ENCODE measurements at regions not wholly inside any gene's neighbourhood (a gene's known extent, or its start where the extent isn't known, plus 50 kb on each side); places are given as distances from the start of the nearest gene placed in this dataset.

- POLR2A ChIA-PET (ENCODE audit: low non-redundant PET) = no interaction called here
- no peak for TF ChIP-seq CTCF (conservative IDR thresholded peaks at IDR 0.05; ENCODE audit: low read depth)
Measured at GRCh38 chr2:223537651-223538601, 64.2 kb downstream of the SCG2 start.

GRCh38 chr2:223538920-223539440, 63.2 kb downstream of the SCG2 start:
- no peak overlapping the region for H3K27ac ChIP-seq
- POLR2A ChIA-PET (ENCODE audit: low non-redundant PET) = no interaction called here
- no peak for TF ChIP-seq CTCF (conservative IDR thresholded peaks at IDR 0.05; ENCODE audit: low read depth)
- no peak for DNase-seq (ENCODE audit: low spot score)
- CTCF ChIA-PET = no interaction called here

More at GRCh38 chr2:223537651-223538601, 64.2 kb downstream of the SCG2 start:
- no peak for DNase-seq (ENCODE audit: low spot score)
- CTCF ChIA-PET = interaction anchor here (0.5 to 1.4 kb wide), 2 partner anchors 12 to 236 kb away, joined by 3 read pairs; no protein-coding TSS in a partner anchor
- H3K27ac ChIP-seq = no peak overlapping the region

- TF ChIP-seq CTCF (conservative IDR thresholded peaks at IDR 0.05; ENCODE audit: low read depth) = no peak
- POLR2A ChIA-PET (ENCODE audit: low non-redundant PET) = no interaction called here
- H3K27ac ChIP-seq = no peak overlapping the region
- DNase-seq (ENCODE audit: low spot score) = no peak
- CTCF ChIA-PET = no interaction called here
Measured at GRCh38 chr2:223541546-223541945, 60.6 kb downstream of the SCG2 start.

GRCh38 chr2:223542501-223542900, 59.7 kb downstream of the SCG2 start:
- POLR2A ChIA-PET (ENCODE audit: low non-redundant PET) = no interaction called here
- CTCF ChIA-PET = no interaction called here
- DNase-seq (ENCODE audit: low spot score) = no peak

GRCh38 chr2:223545406-223545805, 56.8 kb downstream of the SCG2 start:
- ChIA-PET CTCF (no interaction called here), POLR2A (ENCODE audit: low non-redundant PET) (no interaction called here)
- H3K27ac ChIP-seq = no peak overlapping the region
- DNase-seq (ENCODE audit: low spot score) = no peak
- TF ChIP-seq CTCF (conservative IDR thresholded peaks at IDR 0.05; ENCODE audit: low read depth) = no peak

More at GRCh38 chr2:223542501-223542900, 59.7 kb downstream of the SCG2 start:
- no peak for TF ChIP-seq CTCF (conservative IDR thresholded peaks at IDR 0.05; ENCODE audit: low read depth)
- no peak overlapping the region for H3K27ac ChIP-seq

GRCh38 chr2:223545830-223546229, 56.3 kb downstream of the SCG2 start:
- POLR2A ChIA-PET (ENCODE audit: low non-redundant PET) = no interaction called here
- TF ChIP-seq CTCF (conservative IDR thresholded peaks at IDR 0.05; ENCODE audit: low read depth) = no peak
- CTCF ChIA-PET = no interaction called here
- H3K27ac ChIP-seq = no peak overlapping the region
- no peak for DNase-seq (ENCODE audit: low spot score)

Measured in RWPE1 (cell line).